HepG2 (cell line): ENCODE measurements at regions not wholly inside any gene's neighbourhood (a gene's known extent, or its start where the extent isn't known, plus 50 kb on each side); places are given as distances from the start of the nearest gene placed in this dataset.

ENCODE experiments used
- ATAC-seq: fragments of 200-7000 bp; cut with Tn5 transposase; 3 replicates; pipeline ENCODE4 v1.9.1; 2020; ENCODE audit warnings: mild to moderate bottlenecking, moderate library complexity
- BruUV-seq: library from RNA; stranded (reverse); fragments of 400-500 nt; replicated peaks from 2 replicates; lab custom pipeline; 2021; lab: Mats Ljungman, UMichigan
- CTCF ChIA-PET: fragments of 300-600 bp; formaldehyde crosslinking; extraction: SDS; loops from one replicate; lab custom pipeline; 2021; ENCODE audit warnings: low total read pairs, inconsistent platforms, low intra/inter-chr PET ratio; lab: Yijun Ruan, JAX
- POLR2A ChIA-PET: fragments of 350-600 bp; sonication (Branson Sonifier 250); formaldehyde crosslinking; loops from one replicate; lab custom pipeline; 2020; ENCODE audit warnings: antibody characterized with exemption, inconsistent platforms; lab: Yijun Ruan, JAX
- DNase-seq: peaks from one replicate; pipeline ENCODE4 v3.0.0-alpha.2; 2015; ENCODE audit warnings: low spot score
- FAIRE-seq: peaks from 3 replicates; lab custom pipeline; 2011; peaks lifted over from hg19 to GRCh38; lab: Jason Lieb, UNC
- H2AFZ ChIP-seq: one replicate; pipeline ENCODE4 v1.6.1; 2011; ENCODE audit warnings: low read length, inconsistent platforms
- H3K27ac ChIP-seq: fragments of 300-600 bp; 3 replicates; pipeline ENCODE4 v1.8.0; 2011; ENCODE audit warnings: mixed run types, mild to moderate bottlenecking, mixed read lengths, low read length, inconsistent platforms; ENCODE audit not compliant: insufficient read depth; ENCODE audit errors: extremely low read length
- H3K27me3 ChIP-seq, 2 experiments: fragments of 200-600 bp in 1 of 2; 2 replicates in 1 of 2; 3 replicates in 1 of 2; pipeline versions ENCODE4 v1.6.0 to v1.8.0; 2011; ENCODE audit warnings: low read length in 2 of 2, mild to moderate bottlenecking in 2 of 2, moderate library complexity in 2 of 2, inconsistent platforms in 1 of 2; ENCODE audit not compliant: insufficient read depth in 2 of 2, control insufficient read depth in 1 of 2
- H3K36me3 ChIP-seq, 2 experiments: fragments of 200-600 bp in 1 of 2; replicated peaks in 1 of 2; 2 replicates in 1 of 2; 3 replicates in 1 of 2; pipeline versions ENCODE4 v1.5.1 to v1.8.0; 2011; ENCODE audit warnings: low read length in 2 of 2, inconsistent platforms in 1 of 2; ENCODE audit not compliant: insufficient read depth in 2 of 2, control insufficient read depth in 1 of 2
- H3K4me1 ChIP-seq: 2 replicates; pipeline ENCODE4 v1.5.1; 2012; ENCODE audit warnings: low read length, inconsistent platforms; ENCODE audit not compliant: insufficient read depth
- H3K4me2 ChIP-seq: 2 replicates; pipeline ENCODE4 v1.6.0; 2011; ENCODE audit warnings: low read depth, low read length, inconsistent platforms
- H3K4me3 ChIP-seq, 3 experiments: fragments of 200-600 bp in 1 of 3; sonication (generic), shearing (Covaris generic) in 1 of 3; replicated peaks in 1 of 3; 2 replicates each; pipeline ENCODE4 v1.5.1; 2011 to 2016; ENCODE audit warnings: low read length in 3 of 3, inconsistent platforms in 2 of 3, low read depth in 2 of 3, mild to moderate bottlenecking in 2 of 3, control low read depth in 1 of 3, mixed read lengths in 1 of 3; ENCODE audit not compliant: insufficient read depth in 1 of 3
- H3K79me2 ChIP-seq: one replicate; pipeline ENCODE4 v1.6.1; 2011; ENCODE audit warnings: low read length, inconsistent platforms; ENCODE audit not compliant: insufficient read depth
- H3K9ac ChIP-seq: 2 replicates; pipeline ENCODE4 v1.6.0; 2011; ENCODE audit warnings: mild to moderate bottlenecking, low read depth, low read length, inconsistent platforms; ENCODE audit not compliant: insufficient read depth
- H3K9me3 ChIP-seq: 2 replicates; pipeline ENCODE4 v1.5.1; 2012; ENCODE audit warnings: mild to moderate bottlenecking, low read length
- H4K20me1 ChIP-seq: 2 replicates; pipeline ENCODE4 v1.6.0; 2011; ENCODE audit warnings: inconsistent platforms, mild to moderate bottlenecking, low read length, moderate library complexity; ENCODE audit not compliant: insufficient read depth
- GPBP1L1 ChIP-seq: sonication (generic); formaldehyde crosslinking; IDR thresholded peaks from 2 replicates; pipeline ENCODE4 v1.5.0; 2020; ENCODE audit warnings: mild to moderate bottlenecking, missing genetic modification reagents
- KLF15 ChIP-seq: sonication (generic); formaldehyde crosslinking; IDR thresholded peaks from 2 replicates; pipeline ENCODE4 v1.8.1; 2023; ENCODE audit warnings: borderline replicate concordance, mild to moderate bottlenecking, inconsistent platforms, missing genetic modification reagents, mixed read lengths
- RNF2 ChIP-seq: fragments of 450-650 bp; conservative IDR thresholded peaks from 2 replicates; pipeline ENCODE4 v1.6.1; 2016; ENCODE audit warnings: low read depth
- SIN3B ChIP-seq: fragments of 150-350 bp; IDR thresholded peaks from 2 replicates; pipeline ENCODE4 v1.6.1; 2014; ENCODE audit warnings: low read length
- WGBS: methylation state at CpG from one replicate; pipeline ENCODE4 v1.1.6; 2017; ENCODE audit warnings: low lambda C conversion rate; 5-methylcytosine and 5-hydroxymethylcytosine counted together
- in situ Hi-C: cut with HindIII; loops from 2 replicates; pipeline ENCODE4 v1.10.0; 2017; ENCODE audit warnings: low pct_unique_long_range_greater_than_20kb; ENCODE audit not compliant: extremely low pct_ligation_motif_present
- intact Hi-C: fragments of 100-400 bp; cut with micrococcal nuclease; formaldehyde crosslinking; loops from one replicate; pipeline ENCODE4 v1.10.0; 2022; ENCODE audit not compliant: unreplicated experiment
- TF ChIP-seq, protein P1 (sequence below): sonication (generic); formaldehyde crosslinking; IDR thresholded peaks from 2 replicates; pipeline ENCODE4 v1.5.0; 2020; ENCODE audit warnings: mild to moderate bottlenecking, missing genetic modification reagents
- TF ChIP-seq, protein P2 (sequence below): fragments of 450-650 bp; IDR thresholded peaks from 2 replicates; pipeline ENCODE4 v1.6.1; 2016

GRCh38 chr5:106921567-106921966 lies 749.2 kb downstream of the EFNA5 start:
- intact Hi-C loops, result no loop called here
- FAIRE-seq (no peak), DNase-seq (no peak)

More at GRCh38 chr5:106921567-106921966, 749.2 kb downstream of the EFNA5 start:
- Histone ChIP-seq H4K20me1 (no peaks in the 10 kb centered on the region), H3K4me1 (no peaks in the 10 kb centered on the region), H3K27me3 (no peaks in the 10 kb centered on the region), H3K9ac (no peak overlapping the region), H3K27ac (no peak overlapping the region), H3K9me3 (no peaks in the 10 kb centered on the region), H3K4me2 (no peak overlapping the region), H3K36me3 (no peaks in the 10 kb centered on the region), H2AFZ (no peak overlapping the region), H3K4me3 (no peak overlapping the region), H3K79me2 (no peaks in the 10 kb centered on the region)
- CTCF ChIA-PET, result no interaction called here
- TF ChIP-seq RNF2, result no peak
- TF ChIP-seq, protein P1, sequence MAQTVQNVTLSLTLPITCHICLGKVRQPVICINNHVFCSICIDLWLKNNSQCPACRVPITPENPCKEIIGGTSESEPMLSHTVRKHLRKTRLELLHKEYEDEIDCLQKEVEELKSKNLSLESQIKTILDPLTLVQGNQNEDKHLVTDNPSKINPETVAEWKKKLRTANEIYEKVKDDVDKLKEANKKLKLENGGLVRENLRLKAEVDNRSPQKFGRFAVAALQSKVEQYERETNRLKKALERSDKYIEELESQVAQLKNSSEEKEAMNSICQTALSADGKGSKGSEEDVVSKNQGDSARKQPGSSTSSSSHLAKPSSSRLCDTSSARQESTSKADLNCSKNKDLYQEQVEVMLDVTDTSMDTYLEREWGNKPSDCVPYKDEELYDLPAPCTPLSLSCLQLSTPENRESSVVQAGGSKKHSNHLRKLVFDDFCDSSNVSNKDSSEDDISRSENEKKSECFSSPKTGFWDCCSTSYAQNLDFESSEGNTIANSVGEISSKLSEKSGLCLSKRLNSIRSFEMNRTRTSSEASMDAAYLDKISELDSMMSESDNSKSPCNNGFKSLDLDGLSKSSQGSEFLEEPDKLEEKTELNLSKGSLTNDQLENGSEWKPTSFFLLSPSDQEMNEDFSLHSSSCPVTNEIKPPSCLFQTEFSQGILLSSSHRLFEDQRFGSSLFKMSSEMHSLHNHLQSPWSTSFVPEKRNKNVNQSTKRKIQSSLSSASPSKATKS (CRISPR knock-in tag), result no peak
- no peak for TF ChIP-seq KLF15 (CRISPR knock-in tag)
- TF ChIP-seq SIN3B, result no peak
- no peak for TF ChIP-seq GPBP1L1 (CRISPR knock-in tag)
- TF ChIP-seq, protein P2, sequence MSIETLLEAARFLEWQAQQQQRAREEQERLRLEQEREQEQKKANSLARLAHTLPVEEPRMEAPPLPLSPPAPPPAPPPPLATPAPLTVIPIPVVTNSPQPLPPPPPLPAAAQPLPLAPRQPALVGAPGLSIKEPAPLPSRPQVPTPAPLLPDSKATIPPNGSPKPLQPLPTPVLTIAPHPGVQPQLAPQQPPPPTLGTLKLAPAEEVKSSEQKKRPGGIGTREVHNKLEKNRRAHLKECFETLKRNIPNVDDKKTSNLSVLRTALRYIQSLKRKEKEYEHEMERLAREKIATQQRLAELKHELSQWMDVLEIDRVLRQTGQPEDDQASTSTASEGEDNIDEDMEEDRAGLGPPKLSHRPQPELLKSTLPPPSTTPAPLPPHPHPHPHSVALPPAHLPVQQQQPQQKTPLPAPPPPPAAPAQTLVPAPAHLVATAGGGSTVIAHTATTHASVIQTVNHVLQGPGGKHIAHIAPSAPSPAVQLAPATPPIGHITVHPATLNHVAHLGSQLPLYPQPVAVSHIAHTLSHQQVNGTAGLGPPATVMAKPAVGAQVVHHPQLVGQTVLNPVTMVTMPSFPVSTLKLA, result no peak
- in situ Hi-C loops, result no loop called here
- ATAC-seq, result no peak
- POLR2A ChIA-PET, result no interaction called here
- WGBS, result 17% methylated on average over 5 of the region's 5 CpGs
- BruUV-seq, result no TSS peak
